ENCODE measurements at regions not wholly inside any gene's neighbourhood (a gene's known extent, or its start where the extent isn't known, plus 50 kb on each side); places are given as distances from the start of the nearest gene placed in this dataset.

DNA sequence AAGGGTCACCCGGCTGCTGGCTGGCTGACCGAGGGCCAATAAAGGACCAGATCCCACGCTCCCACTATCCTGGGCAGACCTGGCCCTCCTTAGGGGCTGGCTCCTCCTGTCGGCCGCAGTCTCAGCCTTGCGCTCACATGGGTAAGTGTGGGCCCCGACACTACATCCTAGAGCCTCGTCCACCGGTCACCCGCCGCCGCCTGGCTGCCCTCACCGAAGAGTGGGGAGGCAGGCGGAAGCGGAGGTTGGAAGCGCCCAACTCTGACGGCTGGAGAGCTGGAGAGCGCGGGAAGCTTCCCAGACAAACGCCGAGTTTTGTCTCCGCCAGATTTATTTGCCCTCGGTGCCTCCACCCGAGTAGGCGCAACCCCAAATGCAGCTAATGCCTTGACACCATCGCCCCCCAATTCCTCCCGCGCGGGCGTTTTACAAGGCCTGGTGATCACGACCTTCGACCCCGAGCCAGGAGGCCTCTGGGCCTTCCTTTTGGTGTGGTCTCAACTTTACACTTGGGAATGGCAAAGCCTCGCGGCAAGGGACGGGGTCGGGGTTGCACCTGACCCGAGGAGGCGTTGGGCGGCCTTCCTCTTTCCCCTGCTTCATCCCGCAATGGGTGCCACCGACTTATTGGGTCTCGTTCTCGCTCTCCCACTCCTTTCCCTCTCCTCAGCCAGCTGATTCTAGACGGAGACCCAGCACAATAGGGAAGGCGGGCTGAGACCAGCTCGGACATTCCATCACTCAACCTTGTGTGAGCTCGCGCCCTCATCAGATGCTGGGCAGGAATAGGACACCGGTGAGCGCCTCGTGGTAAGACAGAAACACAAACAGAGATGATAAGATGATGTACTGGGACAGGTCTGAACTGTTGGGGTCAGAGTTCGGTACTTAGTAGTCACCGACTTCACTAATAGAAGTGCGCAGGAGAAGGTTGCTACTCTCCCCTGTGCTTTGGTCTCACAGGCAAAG is 78.3 kb upstream of the ANO4 start:
- TF ChIP-seq POLR2A (IDR thresholded peaks at IDR 0.05; ENCODE audit: extremely low read depth, insufficient read length): no peak
- TF ChIP-seq, protein P1, sequence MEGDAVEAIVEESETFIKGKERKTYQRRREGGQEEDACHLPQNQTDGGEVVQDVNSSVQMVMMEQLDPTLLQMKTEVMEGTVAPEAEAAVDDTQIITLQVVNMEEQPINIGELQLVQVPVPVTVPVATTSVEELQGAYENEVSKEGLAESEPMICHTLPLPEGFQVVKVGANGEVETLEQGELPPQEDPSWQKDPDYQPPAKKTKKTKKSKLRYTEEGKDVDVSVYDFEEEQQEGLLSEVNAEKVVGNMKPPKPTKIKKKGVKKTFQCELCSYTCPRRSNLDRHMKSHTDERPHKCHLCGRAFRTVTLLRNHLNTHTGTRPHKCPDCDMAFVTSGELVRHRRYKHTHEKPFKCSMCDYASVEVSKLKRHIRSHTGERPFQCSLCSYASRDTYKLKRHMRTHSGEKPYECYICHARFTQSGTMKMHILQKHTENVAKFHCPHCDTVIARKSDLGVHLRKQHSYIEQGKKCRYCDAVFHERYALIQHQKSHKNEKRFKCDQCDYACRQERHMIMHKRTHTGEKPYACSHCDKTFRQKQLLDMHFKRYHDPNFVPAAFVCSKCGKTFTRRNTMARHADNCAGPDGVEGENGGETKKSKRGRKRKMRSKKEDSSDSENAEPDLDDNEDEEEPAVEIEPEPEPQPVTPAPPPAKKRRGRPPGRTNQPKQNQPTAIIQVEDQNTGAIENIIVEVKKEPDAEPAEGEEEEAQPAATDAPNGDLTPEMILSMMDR (IDR thresholded peaks at IDR 0.05; ENCODE audit: low read depth, low read length): no peak
- TF ChIP-seq, protein P2, sequence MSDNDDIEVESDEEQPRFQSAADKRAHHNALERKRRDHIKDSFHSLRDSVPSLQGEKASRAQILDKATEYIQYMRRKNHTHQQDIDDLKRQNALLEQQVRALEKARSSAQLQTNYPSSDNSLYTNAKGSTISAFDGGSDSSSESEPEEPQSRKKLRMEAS (IDR thresholded peaks at IDR 0.05; ENCODE audit: low read depth, low read length): no peak
